ENCODE measurements at regions not wholly inside any gene's neighbourhood (a gene's known extent, or its start where the extent isn't known, plus 50 kb on each side); places are given as distances from the start of the nearest gene placed in this dataset.

GRCh38 chr17:33847900-33848299, 407.2 kb upstream of the CCL2 start:
- TF ChIP-seq CTCF (conservative IDR thresholded peaks at IDR 0.05 in 1 of 2, IDR thresholded peaks at IDR 0.05 in 1 of 2; ENCODE audit: low read depth in 1 of 2, low read length in 2 of 2) (no peak), EZH2 (IDR thresholded peaks at IDR 0.05; ENCODE audit: low read length, missing control alignments) (no peak)

Data from fibroblast of lung (primary cell).